MM.1S (cell line): ENCODE measurements at regions not wholly inside any gene's neighbourhood (a gene's known extent, or its start where the extent isn't known, plus 50 kb on each side); places are given as distances from the start of the nearest gene placed in this dataset.

Experiments
- EZH2 ChIP-seq: fragments of 300-600 bp; sonication (generic); optimal IDR thresholded peaks from 2 replicates; pipeline ENCODE3; 2017; ENCODE audit warnings: low read depth, mild to moderate bottlenecking, antibody characterized with exemption, low read length, mixed read lengths
- EZH2phosphoT487 ChIP-seq: fragments of 300-600 bp; sonication (generic); IDR thresholded peaks from 2 replicates; pipeline ENCODE4 v1.6.1; 2018; ENCODE audit warnings: antibody characterized with exemption, low read length
- TF ChIP-seq, protein P1 (sequence below): fragments of 300-600 bp; sonication (generic); IDR thresholded peaks from 2 replicates; pipeline ENCODE4 v1.5.1; 2016; ENCODE audit warnings: antibody characterized with exemption, low read length, mixed read lengths

DNA sequence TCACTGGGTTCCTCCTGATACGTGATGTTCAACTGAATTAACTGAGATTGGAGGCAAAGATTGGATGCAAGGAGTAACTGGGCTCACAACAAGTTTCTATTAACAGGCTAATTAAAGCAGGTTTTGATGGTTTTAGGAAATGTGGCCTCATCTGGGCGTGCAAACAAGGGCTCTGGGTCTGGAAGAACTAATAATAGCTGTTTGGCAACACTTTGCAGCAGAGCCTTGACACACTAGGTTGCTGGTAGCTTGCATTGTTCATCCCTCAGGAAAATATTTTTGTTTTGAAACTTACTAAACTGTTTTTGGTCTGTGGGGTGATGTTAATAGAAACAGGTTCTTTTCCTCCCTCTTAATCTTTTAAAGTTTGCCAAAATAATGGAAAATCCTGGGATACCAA lies 117.2 kb upstream of the CD93 start:
- TF ChIP-seq, protein P1, sequence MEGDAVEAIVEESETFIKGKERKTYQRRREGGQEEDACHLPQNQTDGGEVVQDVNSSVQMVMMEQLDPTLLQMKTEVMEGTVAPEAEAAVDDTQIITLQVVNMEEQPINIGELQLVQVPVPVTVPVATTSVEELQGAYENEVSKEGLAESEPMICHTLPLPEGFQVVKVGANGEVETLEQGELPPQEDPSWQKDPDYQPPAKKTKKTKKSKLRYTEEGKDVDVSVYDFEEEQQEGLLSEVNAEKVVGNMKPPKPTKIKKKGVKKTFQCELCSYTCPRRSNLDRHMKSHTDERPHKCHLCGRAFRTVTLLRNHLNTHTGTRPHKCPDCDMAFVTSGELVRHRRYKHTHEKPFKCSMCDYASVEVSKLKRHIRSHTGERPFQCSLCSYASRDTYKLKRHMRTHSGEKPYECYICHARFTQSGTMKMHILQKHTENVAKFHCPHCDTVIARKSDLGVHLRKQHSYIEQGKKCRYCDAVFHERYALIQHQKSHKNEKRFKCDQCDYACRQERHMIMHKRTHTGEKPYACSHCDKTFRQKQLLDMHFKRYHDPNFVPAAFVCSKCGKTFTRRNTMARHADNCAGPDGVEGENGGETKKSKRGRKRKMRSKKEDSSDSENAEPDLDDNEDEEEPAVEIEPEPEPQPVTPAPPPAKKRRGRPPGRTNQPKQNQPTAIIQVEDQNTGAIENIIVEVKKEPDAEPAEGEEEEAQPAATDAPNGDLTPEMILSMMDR = no peak
- no peak for TF ChIP-seq EZH2
- no peak for TF ChIP-seq EZH2phosphoT487
